Esophagus mucosa (tissue), 1 donor: ENCODE measurements at regions not wholly inside any gene's neighbourhood (a gene's known extent, or its start where the extent isn't known, plus 50 kb on each side); places are given as distances from the start of the nearest gene placed in this dataset.

Experiments
- ATAC-seq: fragments of 200-7000 bp; cut with Tn5 transposase; one replicate; pipeline ENCODE4 v1.9.1; 2020
- donor health status: DM: yes; HTN: yes; CAD: no.

- no peak for ATAC-seq
Measured at GRCh38 chr1:17907999-17908398, 152.9 kb downstream of the ACTL8 start.

- no peak for ATAC-seq
Measured at GRCh38 chr1:17908945-17909344, 153.8 kb downstream of the ACTL8 start.

DNA sequence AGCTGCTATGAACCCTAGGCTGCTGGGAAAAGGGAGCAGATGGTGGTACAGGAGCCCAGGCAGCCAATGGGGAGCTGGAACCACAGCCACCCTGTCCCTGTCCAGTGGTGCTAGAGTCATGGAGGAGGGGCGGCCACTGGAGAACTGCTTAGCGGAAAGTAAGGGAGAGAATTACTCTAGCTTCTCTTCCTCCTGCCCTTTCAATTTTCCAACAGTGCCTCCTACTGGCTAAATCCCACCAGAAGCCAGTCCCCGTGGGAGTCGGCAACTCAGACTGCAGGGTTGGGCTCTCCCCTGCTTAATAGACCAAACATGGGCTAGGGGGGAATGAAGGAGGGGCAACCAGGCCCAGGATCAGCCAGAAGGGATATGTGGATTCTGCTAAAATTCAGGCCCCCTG lies 154.5 kb downstream of the ACTL8 start:
- no peak for ATAC-seq

- ATAC-seq: no peak
Measured at GRCh38 chr1:17911791-17912190, 156.7 kb downstream of the ACTL8 start.

GRCh38 chr1:17912491-17912890 lies 157.4 kb downstream of the ACTL8 start:
- no peak for ATAC-seq

DNA sequence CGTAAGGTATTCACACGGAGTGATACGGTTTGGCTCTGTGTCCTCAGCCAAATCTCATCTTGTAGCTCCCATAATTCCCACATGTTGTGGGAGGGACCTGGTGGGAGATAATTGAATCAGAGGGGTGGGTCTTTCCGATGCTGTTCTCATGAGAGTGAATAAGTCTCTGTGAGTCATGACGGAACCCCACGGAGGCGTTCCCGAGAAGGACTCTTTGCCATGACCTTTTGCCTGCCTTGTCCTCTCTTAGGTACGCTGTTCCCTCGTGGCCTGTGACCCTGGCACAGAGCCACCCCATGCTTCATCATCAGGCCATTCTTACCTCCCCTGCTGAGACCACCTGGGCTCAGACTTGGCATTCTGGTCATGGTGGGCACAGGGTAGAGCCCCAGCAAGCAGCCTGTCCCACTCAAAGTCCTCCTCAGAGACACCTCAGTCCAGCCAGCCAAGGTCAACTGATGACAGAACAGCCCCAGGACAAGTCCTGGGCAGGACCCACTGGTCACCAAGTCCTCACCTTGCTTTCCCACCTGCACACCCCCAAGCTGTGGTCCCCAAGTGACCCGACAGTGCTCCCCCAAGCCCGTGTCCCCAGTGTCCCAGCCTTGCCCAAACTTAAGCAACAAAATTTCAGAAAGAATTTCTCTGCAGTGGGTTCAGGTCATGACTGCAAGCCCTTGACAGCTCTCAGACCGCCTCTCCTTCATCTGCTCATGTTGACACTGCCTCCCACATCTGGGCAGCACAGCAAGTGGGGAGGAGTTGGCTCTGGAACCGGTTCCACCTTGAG lies 158.4 kb downstream of the ACTL8 start:
- ATAC-seq: no peak

GRCh38 chr1:17914131-17914530 lies 159.0 kb downstream of the ACTL8 start:
- ATAC-seq: no peak

- ATAC-seq: no peak
Measured at GRCh38 chr1:17914987-17915386, 159.9 kb downstream of the ACTL8 start.

GRCh38 chr1:17915511-17916197 lies 160.5 kb downstream of the ACTL8 start:
- no peak for ATAC-seq

DNA sequence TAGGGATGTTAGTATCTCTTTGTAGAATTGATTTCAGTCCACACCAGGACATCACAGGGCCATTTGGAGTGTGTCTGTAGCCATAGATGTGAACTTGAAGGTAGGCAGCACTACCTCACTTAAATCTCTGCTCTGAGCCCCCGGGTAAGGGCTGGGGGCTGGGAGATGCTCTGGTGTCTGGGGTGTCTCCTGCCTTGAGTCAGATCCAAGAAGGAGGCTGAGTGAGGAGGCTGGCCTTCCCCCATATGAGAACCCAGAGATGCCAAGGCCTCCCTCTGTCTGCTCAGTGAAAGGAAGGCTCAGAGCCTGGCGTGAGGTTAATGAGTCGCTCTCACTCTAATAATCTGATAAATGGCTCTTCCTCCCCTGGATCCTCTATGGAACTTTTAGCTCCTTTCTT lies 161.6 kb downstream of the ACTL8 start:
- ATAC-seq: no peak

DNA sequence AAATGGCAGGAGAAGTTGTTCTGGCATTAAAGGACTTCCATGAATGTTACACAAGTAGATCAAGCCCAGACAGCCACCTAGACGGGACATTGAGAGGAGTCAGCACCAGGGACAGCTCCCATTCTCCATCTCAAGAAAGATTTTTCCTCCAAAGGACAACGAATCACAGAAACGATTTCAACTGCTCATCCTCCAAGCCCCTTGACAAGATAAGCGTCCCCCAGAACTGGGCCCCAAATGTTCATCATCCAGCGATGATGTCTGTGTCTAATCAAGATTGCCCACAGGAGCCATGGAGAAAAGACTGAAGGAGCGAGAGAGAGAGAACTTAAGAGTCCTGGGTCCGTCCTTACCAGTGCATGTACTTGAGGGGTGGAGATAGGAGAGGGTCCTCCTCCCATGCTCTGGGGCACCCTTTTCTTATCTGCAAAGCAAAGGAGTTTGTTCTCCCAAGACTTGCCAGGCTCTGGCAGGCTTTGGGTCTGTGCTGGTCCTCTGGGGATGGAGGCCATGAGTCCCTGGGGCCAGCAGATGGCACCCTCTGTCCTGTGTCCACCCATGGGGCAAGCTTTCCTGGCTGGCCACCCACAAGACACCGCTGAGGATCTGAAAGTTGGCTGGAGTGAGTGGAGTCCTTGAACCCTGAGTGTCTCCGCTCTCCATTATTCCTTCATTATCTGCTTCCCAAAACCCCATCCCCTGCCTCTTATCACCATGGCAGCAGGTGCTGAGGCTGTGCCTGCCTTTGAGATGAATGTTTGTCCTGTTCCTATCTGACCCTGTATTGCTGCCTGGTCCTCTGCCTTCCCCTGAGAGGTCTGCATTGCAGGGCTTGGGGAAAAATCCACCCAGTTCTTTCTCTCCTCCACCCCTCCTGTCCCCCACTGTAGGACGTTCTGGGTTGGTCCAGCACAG lies 164.6 kb downstream of the ACTL8 start:
- no peak for ATAC-seq

GRCh38 chr1:17920881-17921640 lies 165.9 kb downstream of the ACTL8 start:
- no peak for ATAC-seq

GRCh38 chr1:17922833-17923232 lies 167.7 kb downstream of the ACTL8 start:
- no peak for ATAC-seq

DNA sequence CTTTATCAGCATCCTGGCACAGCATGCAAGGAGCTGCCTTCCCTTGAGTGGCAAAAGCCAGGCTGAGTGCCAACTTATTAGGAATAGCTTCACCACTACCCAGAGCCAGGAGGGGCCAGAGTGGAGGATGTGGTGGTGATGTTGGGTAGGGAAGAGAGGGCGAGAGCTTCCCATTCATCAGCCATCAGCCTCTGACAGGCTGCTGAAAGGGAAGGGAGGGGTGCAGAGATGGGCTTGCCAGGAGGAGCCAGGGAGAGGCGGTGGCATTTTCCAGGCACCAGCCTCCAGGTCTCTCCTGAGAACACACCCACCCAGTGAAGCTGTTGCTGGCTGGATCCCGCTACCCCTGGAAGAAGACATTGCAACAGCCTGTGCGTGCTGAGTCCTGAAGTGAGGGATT lies 168.5 kb downstream of the ACTL8 start:
- ATAC-seq: no peak

- ATAC-seq: no peak
Measured at GRCh38 chr1:17924578-17924977, 169.4 kb downstream of the ACTL8 start.

- no peak for ATAC-seq
Measured at GRCh38 chr1:17925290-17926237, 170.4 kb downstream of the ACTL8 start.

DNA sequence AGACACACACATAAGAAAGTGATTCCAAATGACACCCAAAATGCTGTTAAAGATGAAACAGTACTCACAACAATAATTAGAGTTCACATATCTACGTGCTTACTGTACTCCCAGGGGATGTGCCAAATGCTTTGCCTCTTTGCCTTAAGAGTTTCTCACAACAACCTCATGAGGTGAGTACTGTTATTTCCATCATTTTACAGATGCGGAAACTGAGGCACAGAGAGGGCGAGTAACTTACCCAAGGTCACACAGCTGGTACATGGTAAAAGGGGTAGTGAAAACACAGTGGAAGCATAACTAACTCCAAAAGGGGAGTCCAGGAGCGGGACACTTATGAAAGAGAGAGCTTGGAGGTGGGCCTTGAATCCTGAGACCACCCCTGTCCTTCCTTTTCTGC lies 171.8 kb downstream of the ACTL8 start:
- no peak for ATAC-seq

DNA sequence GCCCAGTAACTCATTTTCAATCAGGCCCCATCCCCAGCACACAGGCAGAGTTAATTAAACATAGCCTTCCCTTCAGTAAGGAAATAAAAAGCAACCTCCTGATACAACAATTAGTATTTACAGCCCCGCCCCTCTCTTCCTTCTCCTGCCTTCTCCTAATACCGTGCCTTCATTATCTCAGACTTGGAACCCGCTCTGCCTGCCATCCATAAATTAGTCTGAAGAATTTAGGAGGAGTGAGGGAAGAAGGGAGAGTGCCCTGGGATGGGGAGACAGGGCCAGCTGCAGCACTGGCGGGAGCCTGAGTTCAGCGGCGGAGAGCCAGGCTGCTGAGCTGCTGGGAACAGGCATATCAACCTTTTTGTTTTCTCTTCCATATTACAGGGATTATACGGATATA lies 172.8 kb downstream of the ACTL8 start:
- no peak for ATAC-seq

- ATAC-seq: no peak
Measured at GRCh38 chr1:17929224-17929623, 174.1 kb downstream of the ACTL8 start.

GRCh38 chr1:17930635-17931034 lies 175.5 kb downstream of the ACTL8 start:
- no peak for ATAC-seq

- no peak for ATAC-seq
Measured at GRCh38 chr1:17932164-17932563, 175.4 kb upstream of the IGSF21 start.
